ENCODE measurements at regions not wholly inside any gene's neighbourhood (a gene's known extent, or its start where the extent isn't known, plus 50 kb on each side); places are given as distances from the start of the nearest gene placed in this dataset.

DNA sequence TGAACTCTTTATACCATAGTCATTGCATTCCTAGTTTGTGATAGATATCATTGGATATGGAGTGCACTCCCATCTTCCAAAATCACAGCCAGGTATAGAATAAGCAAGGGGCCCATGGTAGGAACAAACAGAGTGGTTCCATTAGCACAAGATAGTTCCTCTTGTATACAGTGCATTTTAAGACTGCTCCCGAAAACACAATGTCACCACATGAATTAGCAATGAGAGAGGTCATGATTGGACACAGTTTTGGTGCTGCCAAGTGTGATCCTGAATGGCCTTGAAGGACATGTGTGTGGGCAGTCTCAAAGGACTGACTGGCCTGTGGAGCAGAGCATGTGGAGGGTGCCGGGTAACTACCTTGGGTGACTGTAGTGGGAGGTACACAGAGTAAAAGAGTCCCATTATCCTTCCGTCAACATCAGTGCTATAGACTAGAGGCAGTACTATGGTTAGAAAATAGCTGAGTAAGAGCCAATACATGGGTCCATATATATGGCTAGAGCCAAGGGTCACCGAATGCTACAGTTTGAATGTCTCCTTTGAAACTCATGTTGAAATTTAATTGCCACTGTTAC, 549.9 kb downstream of the DSC3 start (continued):
- TF ChIP-seq POU6F1 (CRISPR knock-in tag; IDR thresholded peaks at IDR 0.05; ENCODE audit: borderline replicate concordance, low read depth) (no peak), CSDC2 (CRISPR knock-in tag; IDR thresholded peaks at IDR 0.05) (no peak), TCF4 (CRISPR knock-in tag; IDR thresholded peaks at IDR 0.05; ENCODE audit: borderline replicate concordance) (no peak), ESRRG (CRISPR knock-in tag; IDR thresholded peaks at IDR 0.05) (no peak), SNAI2 (CRISPR knock-in tag; IDR thresholded peaks at IDR 0.05) (no peak), ZNF565 (CRISPR knock-in tag; conservative IDR thresholded peaks at IDR 0.05; ENCODE audit: low read depth) (no peak), PPARA (CRISPR knock-in tag; IDR thresholded peaks at IDR 0.05; ENCODE audit: borderline replicate concordance) (no peak), PATZ1 (CRISPR knock-in tag; IDR thresholded peaks at IDR 0.05; ENCODE audit: borderline replicate concordance) (no peak), ZNF8 (CRISPR knock-in tag; IDR thresholded peaks at IDR 0.05) (no peak), ZNF70 (CRISPR knock-in tag; IDR thresholded peaks at IDR 0.05) (no peak)

DNA sequence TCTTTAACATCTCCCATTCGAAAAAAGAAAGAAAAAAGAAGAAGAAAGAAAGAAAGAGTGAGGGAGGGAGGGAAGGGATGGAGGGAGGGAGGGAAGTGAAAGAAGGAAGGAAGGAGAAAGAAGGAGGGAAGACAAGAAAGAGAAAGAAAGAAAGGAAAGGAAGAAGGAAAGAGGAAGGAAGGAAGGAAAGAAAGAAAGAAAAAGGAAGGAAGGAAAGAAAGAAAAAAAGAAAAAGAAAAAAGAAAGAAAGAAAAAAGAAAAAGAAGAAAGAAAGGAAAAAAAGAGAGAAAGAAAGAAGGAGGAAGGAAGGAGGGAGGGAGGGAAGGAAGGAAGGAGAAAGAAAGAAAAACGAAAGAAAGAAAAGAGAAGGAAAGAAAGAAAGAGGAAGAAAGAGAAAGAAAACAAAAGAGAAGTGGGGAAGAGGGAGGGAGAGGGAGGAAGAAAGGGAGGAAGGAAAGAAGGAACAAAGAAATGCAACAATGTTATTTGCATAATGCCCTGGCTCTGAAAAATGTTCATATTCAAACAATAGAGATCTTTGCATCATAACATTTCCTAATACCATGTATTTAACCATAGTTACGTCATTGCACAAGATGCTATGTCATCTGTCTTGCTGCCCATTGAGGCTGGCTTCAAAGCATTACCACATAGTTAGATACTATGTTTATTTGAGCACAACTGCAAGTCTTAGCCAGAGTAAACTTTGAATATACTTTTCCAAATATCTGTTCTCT, 550.6 kb downstream of the DSC3 start:
- no peak for ATAC-seq
- TF ChIP-seq TCF4 (CRISPR knock-in tag; IDR thresholded peaks at IDR 0.05; ENCODE audit: borderline replicate concordance) (no peak), ESRRG (CRISPR knock-in tag; IDR thresholded peaks at IDR 0.05) (no peak), TSHZ2 (CRISPR knock-in tag; IDR thresholded peaks at IDR 0.05) (no peak), ZNF8 (CRISPR knock-in tag; IDR thresholded peaks at IDR 0.05) (no peak), ARNTL (CRISPR knock-in tag; IDR thresholded peaks at IDR 0.05; ENCODE audit: borderline replicate concordance, low read depth) (no peak), RARB (CRISPR knock-in tag; IDR thresholded peaks at IDR 0.05) (no peak), GLIS3 (CRISPR knock-in tag; IDR thresholded peaks at IDR 0.05) (no peak), CSRNP3 (CRISPR knock-in tag; IDR thresholded peaks at IDR 0.05) (no peak), ZFP30 (CRISPR knock-in tag; IDR thresholded peaks at IDR 0.05) (no peak), TOX (CRISPR knock-in tag; IDR thresholded peaks at IDR 0.05; ENCODE audit: borderline replicate concordance) (no peak)

GRCh38 chr18:30489890-30490643, 552.5 kb downstream of the DSC3 start:
- no peak for TF ChIP-seq ESRRG (CRISPR knock-in tag; IDR thresholded peaks at IDR 0.05)
- no peak for TF ChIP-seq TCF4 (CRISPR knock-in tag; IDR thresholded peaks at IDR 0.05; ENCODE audit: borderline replicate concordance)
- TF ChIP-seq ZNF565 (CRISPR knock-in tag; conservative IDR thresholded peaks at IDR 0.05; ENCODE audit: low read depth), result no peak
- TF ChIP-seq ZC3H10 (CRISPR knock-in tag; IDR thresholded peaks at IDR 0.05), result no peak
- ATAC-seq, result no peak

DNA sequence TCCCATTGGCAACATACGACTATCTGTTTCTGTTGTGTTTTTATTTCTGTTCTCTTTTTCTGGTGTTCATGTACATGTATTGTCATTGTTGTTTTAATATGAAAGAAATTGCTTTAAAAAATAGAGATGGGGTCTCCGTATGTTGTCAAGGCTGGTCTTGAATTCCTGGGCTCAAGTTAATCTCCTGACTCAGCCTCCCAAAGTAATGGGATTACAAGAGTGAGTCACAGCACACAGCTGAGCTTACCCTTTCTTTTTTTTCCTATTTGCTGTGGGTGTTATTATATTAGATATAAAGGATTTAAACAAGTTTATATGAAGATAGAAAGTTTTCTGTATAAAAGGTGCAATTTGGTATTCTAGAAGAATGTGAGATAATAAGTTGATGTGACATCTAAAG, 554.6 kb downstream of the DSC3 start:
- no peak for ATAC-seq
- TF ChIP-seq PPARA (CRISPR knock-in tag; IDR thresholded peaks at IDR 0.05; ENCODE audit: borderline replicate concordance) (no peak), CSRNP3 (CRISPR knock-in tag; IDR thresholded peaks at IDR 0.05) (no peak)

All from SK-N-SH treated with all-trans-retinoic acid at 6 μM for 48 hours (cell line).